A549 (cell line): ENCODE measurements at regions not wholly inside any gene's neighbourhood (a gene's known extent, or its start where the extent isn't known, plus 50 kb on each side); places are given as distances from the start of the nearest gene placed in this dataset.

Experiments used
- BHLHE40 ChIP-seq: IDR thresholded peaks from 2 replicates; pipeline ENCODE4 v1.6.1; 2012; ENCODE audit warnings: low read depth, low read length, inconsistent platforms
- CTCF ChIP-seq: fragments of >200 bp; sonication (Bioruptor Twin); formaldehyde crosslinking; IDR thresholded peaks from 3 replicates; pipeline ENCODE4 v1.5.1; 2016
- ELK1 ChIP-seq: fragments of 150-350 bp; IDR thresholded peaks from 2 replicates; pipeline ENCODE4 v1.6.1; 2014; ENCODE audit warnings: low read depth, mild to moderate bottlenecking, low read length
- EP300 ChIP-seq, 2 experiments: fragments of >200 bp; sonication (Bioruptor Twin); formaldehyde crosslinking; IDR thresholded peaks; 2 replicates in 1 of 2; 3 replicates in 1 of 2; pipeline ENCODE4 v1.6.1; 2016 to 2017
- JUN ChIP-seq, 2 experiments: fragments of >200 bp; sonication (Bioruptor Twin); formaldehyde crosslinking; IDR thresholded peaks; 2 replicates in 1 of 2; 3 replicates in 1 of 2; pipeline ENCODE4 v1.6.1; 2016 to 2017
- MAFK ChIP-seq: fragments of 450-650 bp; IDR thresholded peaks from 2 replicates; pipeline ENCODE4 v1.6.1; 2014; ENCODE audit not compliant: partially characterized antibody
- MYC ChIP-seq: IDR thresholded peaks from 2 replicates; pipeline ENCODE4 v1.6.1; 2012; ENCODE audit warnings: mild to moderate bottlenecking, inconsistent platforms, low read length, improper control_type of control experiment, borderline replicate concordance
- POLR2A ChIP-seq: IDR thresholded peaks from 2 replicates; pipeline ENCODE4 v1.6.1; 2012; ENCODE audit warnings: mild to moderate bottlenecking, low read length
- RFX5 ChIP-seq: fragments of 450-650 bp; IDR thresholded peaks from 2 replicates; pipeline ENCODE4 v1.7.1; 2014; ENCODE audit warnings: antibody characterized with exemption, mild to moderate bottlenecking, moderate library complexity

- no peak for TF ChIP-seq CTCF
- no peak for TF ChIP-seq MYC
- TF ChIP-seq JUN (IDR thresholded peaks at IDR 0.05) = no peak
- TF ChIP-seq BHLHE40 = no peak
- TF ChIP-seq MAFK = no peak
- TF ChIP-seq ELK1 = no peak
- no peak for TF ChIP-seq POLR2A
- TF ChIP-seq EP300 (IDR thresholded peaks at IDR 0.05) = no peak
- TF ChIP-seq RFX5 = no peak
Measured at GRCh38 chr5:161095953-161096352, 243.9 kb upstream of the ATP10B start.
